Iris pigment epithelial cell (primary cell): ENCODE measurements at regions not wholly inside any gene's neighbourhood (a gene's known extent, or its start where the extent isn't known, plus 50 kb on each side); places are given as distances from the start of the nearest gene placed in this dataset.

ENCODE experiments used
- DNase-seq: peaks from one replicate; pipeline ENCODE4 v3.0.0-alpha.2; 2011; ENCODE audit warnings: low read depth

GRCh38 chrX:8232406-8232805 is 61.3 kb upstream of the VCX2 start:
- no peak for DNase-seq

- no peak for DNase-seq
These were observed 62.0 kb upstream of the VCX2 start for GRCh38 chrX:8233091-8233490.

- DNase-seq, result peak; percentile 1
These were observed 64.0 kb upstream of the VCX2 start for GRCh38 chrX:8235026-8235425.

- no peak for DNase-seq
These were observed 66.7 kb upstream of the VCX2 start for GRCh38 chrX:8237718-8238117.

GRCh38 chrX:8242431-8243020 is 71.5 kb upstream of the VCX2 start:
- no peak for DNase-seq

GRCh38 chrX:8244301-8244700 is 73.2 kb upstream of the VCX2 start:
- no peak for DNase-seq

GRCh38 chrX:8245411-8245810 is 74.3 kb upstream of the VCX2 start:
- DNase-seq, result no peak

GRCh38 chrX:8253096-8253495 is 82.0 kb upstream of the VCX2 start:
- no peak for DNase-seq

- DNase-seq, result no peak
These were observed 83.3 kb upstream of the VCX2 start for GRCh38 chrX:8254401-8254800.

- DNase-seq, result peak; percentile 1
These were observed 101.8 kb upstream of the VCX2 start for GRCh38 chrX:8272821-8273220.

GRCh38 chrX:8273451-8273895 is 102.4 kb upstream of the VCX2 start:
- peak; percentile 16 for DNase-seq

GRCh38 chrX:8274170-8274569 is 103.1 kb upstream of the VCX2 start:
- DNase-seq, result peak; percentile 4

- DNase-seq, result no peak
These were observed 107.5 kb upstream of the VCX2 start for GRCh38 chrX:8278557-8278956.

GRCh38 chrX:8279323-8279722 is 108.3 kb upstream of the VCX2 start:
- DNase-seq, result no peak

- no peak for DNase-seq
These were observed 113.1 kb upstream of the VCX2 start for GRCh38 chrX:8284131-8284530.

GRCh38 chrX:8288590-8288989 is 117.5 kb upstream of the VCX2 start:
- no peak for DNase-seq

GRCh38 chrX:8289523-8289922 is 118.5 kb upstream of the VCX2 start:
- no peak for DNase-seq

GRCh38 chrX:8297766-8298165 is 126.7 kb upstream of the VCX2 start:
- DNase-seq, result no peak

- DNase-seq, result no peak
These were observed 133.6 kb upstream of the VCX2 start for GRCh38 chrX:8304668-8305067.

- no peak for DNase-seq
These were observed 134.3 kb upstream of the VCX2 start for GRCh38 chrX:8305350-8305749.

GRCh38 chrX:8306291-8306925 is 135.3 kb upstream of the VCX2 start:
- no peak for DNase-seq

- no peak for DNase-seq
These were observed 139.3 kb upstream of the VCX2 start for GRCh38 chrX:8310409-8310808.

GRCh38 chrX:8313844-8314243 is 142.8 kb upstream of the VCX2 start:
- DNase-seq, result no peak

- DNase-seq, result no peak
These were observed 143.8 kb upstream of the VCX2 start for GRCh38 chrX:8314881-8315280.
